ENCODE measurements at regions not wholly inside any gene's neighbourhood (a gene's known extent, or its start where the extent isn't known, plus 50 kb on each side); places are given as distances from the start of the nearest gene placed in this dataset.
A peak's percentile ranks its signal among the peaks of the same experiment; 100 is the strongest.
"Not testable (repeated sequence)": the region's sequence is repeated elsewhere in the genome, so short reads cannot be mapped to it uniquely, and the experiment has no call there.

DNA sequence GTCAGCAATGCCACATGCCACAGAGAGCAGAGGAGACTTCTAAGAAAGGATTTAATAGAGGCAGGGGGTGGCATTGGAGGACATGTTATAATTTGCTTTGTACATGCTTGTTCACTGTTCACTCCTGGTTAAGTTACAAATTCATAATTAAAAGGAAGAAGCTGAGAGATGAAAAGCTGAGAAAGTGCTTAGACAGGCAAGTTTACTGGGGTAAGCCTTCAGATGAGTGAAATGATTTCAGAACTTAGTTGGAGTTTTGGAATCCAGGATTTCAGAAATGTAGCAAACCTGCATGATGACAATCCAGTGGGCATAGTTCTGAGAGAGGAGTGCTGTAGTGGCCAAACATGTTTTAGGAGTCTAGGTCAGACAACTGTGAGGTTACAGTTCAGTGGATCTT lies 67.3 kb upstream of the FBXO33 start:
- no peak for DNase-seq (ENCODE audit: low read depth)
- TF ChIP-seq, protein P1, sequence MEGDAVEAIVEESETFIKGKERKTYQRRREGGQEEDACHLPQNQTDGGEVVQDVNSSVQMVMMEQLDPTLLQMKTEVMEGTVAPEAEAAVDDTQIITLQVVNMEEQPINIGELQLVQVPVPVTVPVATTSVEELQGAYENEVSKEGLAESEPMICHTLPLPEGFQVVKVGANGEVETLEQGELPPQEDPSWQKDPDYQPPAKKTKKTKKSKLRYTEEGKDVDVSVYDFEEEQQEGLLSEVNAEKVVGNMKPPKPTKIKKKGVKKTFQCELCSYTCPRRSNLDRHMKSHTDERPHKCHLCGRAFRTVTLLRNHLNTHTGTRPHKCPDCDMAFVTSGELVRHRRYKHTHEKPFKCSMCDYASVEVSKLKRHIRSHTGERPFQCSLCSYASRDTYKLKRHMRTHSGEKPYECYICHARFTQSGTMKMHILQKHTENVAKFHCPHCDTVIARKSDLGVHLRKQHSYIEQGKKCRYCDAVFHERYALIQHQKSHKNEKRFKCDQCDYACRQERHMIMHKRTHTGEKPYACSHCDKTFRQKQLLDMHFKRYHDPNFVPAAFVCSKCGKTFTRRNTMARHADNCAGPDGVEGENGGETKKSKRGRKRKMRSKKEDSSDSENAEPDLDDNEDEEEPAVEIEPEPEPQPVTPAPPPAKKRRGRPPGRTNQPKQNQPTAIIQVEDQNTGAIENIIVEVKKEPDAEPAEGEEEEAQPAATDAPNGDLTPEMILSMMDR (IDR thresholded peaks at IDR 0.05; ENCODE audit: control insufficient read depth, insufficient read depth, low read depth, low read length, missing control alignments), result no peak
- no peak overlapping the region for H3K4me3 ChIP-seq (ENCODE audit: control insufficient read depth, low read depth, low read length)

DNA sequence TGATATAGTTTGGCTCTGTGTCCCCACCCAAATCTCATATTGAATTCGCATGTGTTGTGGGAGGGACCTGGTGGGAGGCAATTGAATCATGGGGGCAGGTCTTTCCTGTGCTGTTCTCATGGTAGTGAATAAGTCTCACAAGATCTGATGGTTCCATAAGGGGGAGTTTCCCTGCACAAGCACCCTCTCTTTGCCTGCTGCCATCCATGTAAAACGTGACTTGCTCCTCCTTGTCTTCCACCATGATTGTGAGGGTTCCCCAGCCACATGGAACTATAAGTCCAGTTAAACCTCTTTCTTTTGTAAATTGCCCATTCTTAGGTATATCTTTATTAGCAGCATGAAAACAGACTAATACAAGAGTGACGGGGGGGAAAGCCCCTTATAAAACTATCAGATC lies 65.4 kb upstream of the FBXO33 start:
- not testable (repeated sequence) for H3K4me3 ChIP-seq (ENCODE audit: control insufficient read depth, low read depth, low read length); DNase-seq (ENCODE audit: low read depth)

DNA sequence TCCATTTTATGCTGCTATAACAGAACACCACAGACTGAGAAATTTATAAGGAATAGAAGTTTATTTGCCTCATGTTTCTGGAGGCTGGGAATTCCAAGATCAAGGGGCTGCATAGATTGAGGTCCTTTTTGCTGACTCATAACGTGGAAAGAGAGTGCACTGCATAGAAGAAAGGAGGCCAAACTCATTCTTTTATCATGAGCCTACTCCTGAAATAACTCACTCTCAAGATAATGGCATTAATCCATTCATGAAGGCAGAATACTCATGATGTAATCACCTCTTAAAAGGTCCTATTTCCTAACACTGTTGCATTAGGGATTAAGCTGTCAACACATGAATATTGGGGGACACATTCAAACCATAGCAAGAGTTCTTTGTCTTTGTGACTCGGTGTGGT lies 60.0 kb upstream of the FBXO33 start:
- no peak overlapping the region for H3K4me3 ChIP-seq (ENCODE audit: control insufficient read depth, low read depth, low read length)
- DNase-seq (ENCODE audit: low read depth), result peak; percentile 73
- TF ChIP-seq, protein P1 (IDR thresholded peaks at IDR 0.05; ENCODE audit: control insufficient read depth, insufficient read depth, low read depth, low read length, missing control alignments), result no peak

DNA sequence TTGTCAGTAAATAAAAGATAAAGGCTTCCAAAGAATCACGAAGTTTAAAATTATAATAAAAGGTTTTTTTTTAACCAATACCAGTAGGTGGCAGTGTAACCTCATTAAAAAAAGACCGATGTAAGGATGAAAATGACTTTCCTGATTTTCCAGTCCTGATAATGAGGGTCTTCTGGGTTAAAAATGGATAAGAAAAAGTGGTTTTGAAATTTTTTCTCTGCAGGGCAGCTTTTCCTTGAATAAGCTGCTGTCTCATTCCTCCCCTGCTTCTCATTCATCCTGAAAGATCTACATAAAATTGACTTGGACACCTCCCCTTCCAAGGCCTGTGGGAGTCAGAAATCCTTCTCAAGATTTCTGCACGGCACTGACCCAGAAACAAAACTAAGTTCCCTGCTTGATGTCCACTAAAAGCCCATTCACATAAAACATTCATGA lies 58.9 kb upstream of the FBXO33 start:
- no peak overlapping the region for H3K4me3 ChIP-seq (ENCODE audit: control insufficient read depth, low read depth, low read length)
- TF ChIP-seq, protein P1 (IDR thresholded peaks at IDR 0.05; ENCODE audit: control insufficient read depth, insufficient read depth, low read depth, low read length, missing control alignments), result peak; percentile 32
- DNase-seq (ENCODE audit: low read depth), result peak; percentile 5

DNA sequence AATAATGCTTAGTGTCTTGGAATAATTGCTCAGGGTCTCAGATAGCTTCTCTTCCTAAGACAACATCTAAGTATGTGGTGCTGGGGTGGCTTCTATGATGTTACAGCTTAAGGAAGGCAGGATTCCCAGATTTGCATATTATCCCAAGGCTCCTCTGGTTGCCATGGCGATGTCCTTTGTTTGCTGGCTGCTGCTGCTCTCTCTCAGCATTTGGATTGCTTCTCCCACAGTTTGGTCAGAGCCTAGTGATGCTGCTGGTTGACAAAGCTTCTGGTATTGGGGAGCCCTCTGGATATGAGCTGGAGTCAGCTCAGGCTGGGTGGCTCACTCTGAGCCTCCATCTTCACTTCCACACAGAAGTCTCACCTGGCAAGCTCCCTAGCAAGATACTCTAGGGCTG lies 56.4 kb upstream of the FBXO33 start:
- H3K4me3 ChIP-seq (ENCODE audit: control insufficient read depth, low read depth, low read length), result no peak overlapping the region
- TF ChIP-seq, protein P1 (IDR thresholded peaks at IDR 0.05; ENCODE audit: control insufficient read depth, insufficient read depth, low read depth, low read length, missing control alignments), result no peak
- DNase-seq (ENCODE audit: low read depth), result no peak

DNA sequence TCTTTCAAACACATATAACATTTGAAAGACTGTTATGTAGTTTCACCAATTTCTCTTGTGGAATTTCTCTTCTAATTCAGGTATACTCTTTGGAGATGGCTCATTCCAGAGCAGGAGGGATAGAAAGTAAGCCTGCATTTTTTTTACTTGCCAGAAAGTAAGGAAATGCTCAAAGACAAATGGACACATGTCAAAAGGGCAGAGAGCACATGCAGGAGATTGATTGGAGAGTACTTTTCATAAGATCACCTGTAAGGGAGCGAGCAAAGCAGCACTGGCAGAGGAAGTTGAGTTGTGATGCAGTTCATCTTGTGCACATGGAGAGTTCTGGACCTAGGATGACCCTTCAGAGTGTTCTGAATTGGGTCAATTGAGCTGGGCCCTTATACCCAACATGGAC lies 51.4 kb upstream of the FBXO33 start:
- TF ChIP-seq, protein P1 (IDR thresholded peaks at IDR 0.05; ENCODE audit: control insufficient read depth, insufficient read depth, low read depth, low read length, missing control alignments), result no peak
- H3K4me3 ChIP-seq (ENCODE audit: control insufficient read depth, low read depth, low read length), result no peak overlapping the region
- no peak for DNase-seq (ENCODE audit: low read depth)

Data from AG09309 (cell line).